Putamen (tissue), 1 donor: ENCODE measurements at regions not wholly inside any gene's neighbourhood (a gene's known extent, or its start where the extent isn't known, plus 50 kb on each side); places are given as distances from the start of the nearest gene placed in this dataset.
"Not testable (repeated sequence)": the region's sequence is repeated elsewhere in the genome, so short reads cannot be mapped to it uniquely, and the experiment has no call there.

ENCODE experiments used
- DNase-seq: peaks from one replicate; pipeline ENCODE4 v3.0.0-alpha.2; 2016; ENCODE audit warnings: low spot score

DNA sequence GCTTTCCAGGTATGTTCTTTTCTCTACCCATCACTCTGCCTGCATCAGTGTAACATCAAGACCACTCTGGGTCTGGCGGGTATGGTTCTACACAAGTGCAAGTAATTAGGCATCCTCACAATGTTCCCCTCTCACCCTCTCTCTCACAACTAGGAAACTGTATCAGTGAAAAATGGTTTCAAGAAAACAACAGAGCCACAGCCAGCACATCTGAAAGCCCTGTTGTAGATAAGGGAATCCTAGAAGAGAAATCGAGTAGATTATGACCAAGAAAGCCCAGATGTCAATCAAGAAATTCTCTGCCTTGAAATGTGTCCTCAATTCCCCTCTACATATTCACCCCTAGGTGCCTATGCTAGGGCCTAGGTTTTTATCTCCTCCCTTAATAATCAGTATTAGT is 281.3 kb upstream of the ANKRD50 start:
- no peak for DNase-seq

DNA sequence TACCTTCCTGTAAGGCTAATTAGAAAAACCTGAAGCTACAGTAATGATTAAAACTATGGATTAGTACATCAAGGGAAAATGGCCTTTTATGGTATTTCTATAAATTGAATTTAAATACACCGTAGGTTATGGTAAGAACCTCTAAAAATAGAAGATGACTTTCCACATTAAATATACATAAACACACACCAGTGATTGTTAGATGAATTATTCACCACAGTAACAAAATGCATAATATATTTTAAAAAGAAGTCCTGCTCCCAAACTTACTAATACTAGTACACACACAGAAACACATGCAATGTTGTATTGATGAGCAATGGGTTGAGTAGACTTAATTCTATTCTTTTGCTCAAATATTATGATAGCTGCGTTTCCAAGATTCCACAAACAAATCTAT is 277.9 kb upstream of the ANKRD50 start:
- no peak for DNase-seq

DNA sequence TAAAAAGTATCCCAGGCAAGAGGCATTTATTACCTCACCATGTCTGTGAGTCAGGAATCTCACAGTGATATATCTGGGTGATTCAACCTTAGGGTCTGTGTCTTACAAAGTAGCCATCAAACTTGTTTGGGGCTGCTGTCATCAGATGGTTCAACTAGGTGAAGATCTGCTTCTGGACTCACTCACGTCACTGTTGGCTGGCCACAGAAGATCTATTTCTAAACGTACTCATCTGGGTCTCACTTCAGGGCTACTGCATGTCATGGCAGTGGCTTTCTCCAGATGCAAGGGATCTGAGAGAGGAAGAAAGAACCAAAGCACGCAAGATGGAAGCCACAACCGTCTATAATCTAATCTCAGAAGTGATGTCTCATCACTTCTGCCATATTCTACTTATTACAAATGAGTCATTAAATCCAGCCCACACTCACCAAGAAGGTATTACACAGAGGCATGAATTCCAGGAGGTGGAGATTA is 267.8 kb upstream of the ANKRD50 start:
- DNase-seq, result no peak

DNA sequence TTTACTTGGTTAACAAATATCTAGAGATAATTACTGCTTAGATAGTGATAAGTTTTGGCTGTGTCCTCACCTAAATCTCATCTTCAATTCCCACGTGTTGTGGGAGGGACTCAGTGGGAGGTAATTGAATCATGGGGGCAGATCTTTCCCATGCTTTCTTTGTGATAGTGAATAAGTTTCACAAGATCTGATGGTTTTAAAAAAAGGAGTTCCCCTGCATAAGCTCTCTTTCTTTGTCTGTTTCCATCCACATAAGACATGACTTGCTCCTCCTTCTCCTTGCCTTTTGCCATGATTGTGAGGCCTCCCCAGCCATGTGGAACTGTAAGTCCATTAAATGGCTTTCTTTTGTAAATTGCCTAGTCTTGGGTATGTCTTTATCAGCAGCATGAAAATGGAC is 266.0 kb upstream of the ANKRD50 start:
- not testable (repeated sequence) for DNase-seq

DNA sequence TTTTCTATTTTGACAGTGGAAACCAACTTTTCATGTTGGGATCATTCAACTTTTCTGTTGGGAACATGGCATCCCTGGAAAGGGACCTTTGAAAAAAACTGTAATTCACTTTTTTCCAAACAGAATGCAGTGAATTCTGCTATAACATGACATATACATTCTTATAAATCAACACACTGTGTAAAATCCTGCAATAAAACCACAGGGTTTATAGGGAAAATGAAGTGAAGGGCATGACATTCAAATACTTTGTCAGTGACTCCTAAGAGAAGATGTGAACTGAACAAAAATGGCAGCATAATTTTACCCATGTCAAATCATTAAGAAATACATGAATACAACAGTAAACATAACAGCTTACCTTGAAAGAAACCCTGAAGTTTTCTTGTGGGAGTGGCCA is 264.5 kb upstream of the ANKRD50 start:
- no peak for DNase-seq

DNA sequence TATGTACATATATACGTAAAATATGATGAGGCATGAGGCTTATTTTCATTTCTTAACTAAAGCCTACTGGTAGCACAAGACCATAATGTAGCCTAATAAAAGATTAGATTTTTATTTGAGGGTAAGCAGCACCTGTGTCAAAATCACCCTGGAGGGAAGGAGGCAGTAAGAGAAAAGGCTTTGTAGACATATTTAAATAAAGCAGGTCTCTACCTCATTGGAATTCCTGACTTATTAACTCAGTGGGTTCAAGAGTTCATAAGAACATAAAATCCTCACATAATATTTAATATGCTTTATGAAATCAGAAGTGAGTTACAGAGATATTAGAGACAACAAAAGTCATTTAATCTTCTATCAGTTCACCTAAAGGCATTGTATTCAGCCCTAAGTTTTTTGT is 261.6 kb upstream of the ANKRD50 start:
- no peak for DNase-seq

DNA sequence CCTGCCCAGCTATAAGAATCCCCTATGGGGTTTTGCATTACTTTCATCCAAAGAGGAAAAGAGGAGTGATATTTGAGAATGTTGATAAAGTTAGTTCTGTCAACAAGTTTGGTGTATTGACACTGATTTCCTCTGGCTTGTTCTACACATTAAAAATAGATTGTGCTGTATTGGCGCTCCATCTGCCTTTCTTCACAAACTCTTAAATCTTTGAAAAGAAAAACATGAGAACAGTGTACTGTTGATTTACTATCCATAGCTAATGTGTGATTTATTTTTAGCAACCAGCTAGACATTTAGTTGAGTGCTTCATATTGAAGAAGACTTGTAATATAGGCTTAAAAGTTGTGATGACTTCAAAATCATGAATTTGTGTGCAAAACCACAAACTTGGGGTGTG is 261.2 kb upstream of the ANKRD50 start:
- DNase-seq, result no peak

DNA sequence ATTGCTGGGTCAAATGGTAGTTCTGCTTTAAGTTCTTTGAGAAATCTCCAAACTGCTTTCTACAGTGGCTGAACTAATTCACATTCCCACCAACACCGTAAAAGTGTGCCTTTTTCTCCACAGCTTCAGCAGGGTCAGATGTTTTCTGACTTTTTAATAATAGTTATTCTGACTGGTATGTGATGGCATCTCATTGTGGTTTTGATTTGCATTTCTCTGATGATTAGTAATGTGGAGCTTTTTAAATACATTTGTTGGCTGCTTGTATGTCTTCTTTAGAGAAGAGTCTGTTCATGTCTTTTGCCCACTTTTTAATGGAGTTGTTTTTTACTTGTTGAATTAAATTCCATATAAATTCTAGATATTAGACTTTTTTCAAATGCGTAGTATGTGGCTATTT is 257.5 kb upstream of the ANKRD50 start:
- no peak for DNase-seq

DNA sequence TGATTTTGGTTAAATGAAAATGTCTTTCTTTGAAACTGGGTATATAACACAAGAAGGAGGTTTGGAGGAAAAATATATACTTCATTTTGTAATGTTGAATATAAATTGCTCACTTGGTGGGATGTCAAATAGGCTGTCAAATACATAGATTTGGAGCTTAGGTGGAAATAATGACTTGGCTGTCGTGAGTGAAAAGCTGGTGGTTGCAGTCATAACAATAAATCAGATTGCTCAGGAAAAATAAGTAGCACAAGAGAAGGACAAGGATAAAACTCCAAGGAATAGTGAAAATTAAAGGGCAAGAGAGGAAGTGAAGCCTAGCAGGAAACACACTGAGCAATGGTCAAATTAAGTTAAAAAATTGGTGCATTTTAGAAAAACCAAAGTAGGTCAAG is 253.0 kb upstream of the ANKRD50 start:
- no peak for DNase-seq

DNA sequence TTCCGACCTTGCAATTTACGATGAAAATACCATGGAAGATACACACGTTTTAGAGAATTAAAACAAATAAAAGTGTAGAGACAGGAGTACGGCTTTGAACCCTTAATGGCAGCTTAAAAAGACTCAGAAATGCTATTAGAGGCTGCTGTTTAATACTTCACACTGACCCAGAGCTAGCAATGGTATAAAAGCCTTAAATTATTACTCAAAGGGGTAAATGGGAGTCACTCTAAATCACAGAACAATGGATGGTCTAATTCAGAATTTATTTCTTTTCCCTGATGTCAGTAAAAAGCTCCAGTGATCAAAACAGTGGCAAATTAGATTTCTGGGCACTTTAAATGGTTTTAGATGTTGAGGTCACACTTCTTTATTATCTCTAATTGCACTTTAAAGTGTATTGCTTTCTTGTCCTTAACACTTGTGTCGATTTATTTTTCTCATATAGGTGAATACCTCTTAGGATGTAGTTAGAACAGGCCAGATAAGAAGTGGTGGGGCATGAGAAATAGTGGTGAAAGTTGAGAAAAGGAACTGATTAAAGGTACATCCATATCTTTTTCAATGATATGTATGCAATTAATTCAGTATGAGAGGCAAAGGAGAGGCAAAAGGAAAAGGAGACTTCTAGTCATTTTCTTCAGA is 252.4 kb upstream of the ANKRD50 start:
- no peak for DNase-seq

DNA sequence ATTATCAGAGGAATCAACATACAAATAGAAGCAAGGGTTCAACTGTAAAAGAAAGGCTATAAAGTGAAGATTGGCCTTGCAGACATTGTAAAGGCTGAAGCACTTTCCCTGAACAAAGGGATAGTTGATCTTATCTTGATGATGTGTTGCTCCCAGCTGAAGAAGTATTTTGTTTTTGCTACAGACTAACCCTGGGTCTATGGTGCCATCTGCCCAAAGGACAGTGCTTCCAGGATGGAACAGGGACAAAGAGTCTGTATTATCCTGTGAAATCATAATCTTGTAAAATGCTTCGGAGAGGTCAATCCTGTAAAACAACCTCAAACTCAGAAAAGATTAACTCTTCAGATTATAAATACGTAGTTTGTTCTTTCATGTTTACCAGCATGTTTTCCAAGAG is 251.7 kb upstream of the ANKRD50 start:
- no peak for DNase-seq

DNA sequence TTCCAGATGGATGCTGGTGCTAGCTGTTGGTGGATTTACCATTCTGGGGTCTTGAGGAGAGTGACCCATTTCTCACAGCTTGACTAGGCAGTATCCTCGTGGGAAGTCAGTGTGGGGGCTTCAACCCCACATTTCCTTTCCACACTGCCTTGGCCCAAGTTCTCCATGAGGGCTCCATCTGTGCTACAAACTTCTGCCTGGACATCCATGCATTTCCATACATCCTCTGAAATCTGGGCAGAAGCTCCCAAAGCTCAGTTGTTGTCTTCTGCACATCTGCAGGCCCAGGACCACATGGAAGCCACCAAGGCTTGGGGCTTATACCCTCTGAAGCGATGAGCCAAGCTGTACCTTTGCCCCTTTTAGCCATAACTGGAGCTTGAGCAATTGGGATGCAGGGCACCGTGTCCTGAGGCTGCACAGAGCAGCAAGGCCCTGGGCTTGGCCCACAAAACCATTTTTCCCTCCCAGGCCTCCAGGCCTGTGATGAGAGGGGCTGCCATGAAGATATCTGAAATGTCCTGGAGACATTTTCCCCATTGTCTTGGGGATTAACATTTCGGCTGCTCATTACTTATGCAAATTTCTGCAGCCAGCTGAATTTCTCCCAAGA is 248.7 kb upstream of the ANKRD50 start:
- DNase-seq, result no peak

DNA sequence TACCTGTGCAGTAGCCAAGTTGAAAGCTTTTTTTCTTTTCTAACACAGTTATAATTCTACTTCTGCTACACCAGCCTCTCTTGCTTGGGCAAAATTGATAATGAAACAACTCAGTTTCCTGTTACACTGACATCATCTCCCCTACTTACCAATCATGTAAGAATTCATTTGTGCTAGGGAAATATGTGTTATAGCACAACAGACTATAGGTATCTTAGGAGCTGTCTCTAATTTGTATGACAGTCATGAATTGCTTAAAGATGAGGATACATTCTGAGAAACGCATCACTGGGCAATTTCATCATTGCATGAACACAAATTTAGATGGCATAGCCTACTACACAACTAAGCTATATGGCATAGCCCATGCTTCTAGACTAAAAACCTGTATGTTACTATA is 246.3 kb upstream of the ANKRD50 start:
- DNase-seq, result no peak

DNA sequence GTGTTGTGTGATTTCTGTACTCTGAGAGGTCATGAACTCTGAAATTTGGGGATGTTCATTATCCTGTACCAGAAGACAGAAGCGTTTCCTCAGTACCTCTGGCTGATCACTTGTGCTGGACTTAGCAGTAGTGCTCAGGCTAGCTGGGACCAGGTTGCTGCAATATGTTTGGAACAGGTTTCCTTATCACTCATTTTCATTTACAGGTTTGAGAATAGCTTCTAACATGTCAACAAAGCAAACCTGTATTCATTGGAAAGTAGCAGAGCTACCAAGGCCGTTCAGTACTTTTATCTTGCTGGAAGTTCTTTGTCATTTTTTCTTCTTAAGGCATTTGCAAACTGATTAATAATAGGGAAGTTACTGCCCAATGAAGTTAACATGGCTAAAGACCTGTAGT is 242.9 kb upstream of the ANKRD50 start:
- DNase-seq, result no peak

DNA sequence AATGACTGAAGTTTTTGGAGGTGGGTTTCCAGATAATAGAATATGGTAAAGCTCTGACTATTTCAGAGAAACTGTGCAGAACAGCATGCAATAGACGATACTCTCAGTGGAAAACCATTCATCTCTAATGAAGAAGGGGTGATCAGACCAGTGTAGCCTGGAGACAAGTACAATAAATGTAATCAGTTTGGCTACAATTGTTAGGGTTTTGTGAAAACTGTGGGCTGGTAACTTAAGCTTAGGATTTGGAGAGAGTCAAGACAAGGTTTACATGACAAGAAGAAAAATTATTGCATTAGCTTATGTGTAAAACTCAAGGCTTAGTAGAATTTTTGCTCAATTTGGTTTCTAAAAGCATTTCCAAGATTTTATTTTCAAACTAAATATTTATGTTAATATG is 241.5 kb upstream of the ANKRD50 start:
- DNase-seq, result no peak

DNA sequence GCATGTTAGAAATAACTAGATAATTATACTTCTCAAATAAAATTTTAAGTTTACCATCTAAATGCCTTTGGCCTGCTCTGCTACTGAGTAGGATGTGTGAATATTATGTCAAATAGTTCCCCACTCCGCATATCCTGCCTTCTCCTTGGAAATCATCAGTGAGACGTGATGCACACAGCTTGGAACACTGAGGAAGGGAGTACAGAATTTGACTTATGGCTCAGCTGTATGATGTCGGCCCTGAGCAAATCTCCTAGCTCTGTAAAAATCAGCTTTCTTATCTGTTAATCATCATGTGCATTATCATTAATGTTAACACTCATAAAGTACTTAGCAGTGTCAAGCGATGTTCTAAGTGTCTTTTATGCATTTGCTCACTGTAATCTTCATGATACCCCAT is 241.0 kb upstream of the ANKRD50 start:
- DNase-seq, result no peak

DNA sequence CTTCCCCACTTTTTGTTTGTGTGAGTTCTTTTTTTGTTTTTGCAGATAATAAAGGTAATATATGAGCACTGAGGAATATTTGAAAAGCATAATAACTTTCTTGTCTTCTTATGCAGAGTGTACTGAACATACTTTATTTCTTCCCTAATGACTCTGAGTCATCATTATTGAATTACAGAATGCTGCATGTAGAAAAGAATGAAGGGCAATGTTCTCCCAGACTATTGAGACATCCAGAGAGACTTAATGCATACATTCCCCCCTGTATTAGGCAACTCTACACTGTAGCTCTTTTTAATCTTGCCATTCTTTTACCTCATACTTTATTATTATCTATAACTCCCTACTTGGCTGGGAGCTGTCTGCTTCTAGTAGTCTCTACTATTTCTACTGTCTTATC is 240.5 kb upstream of the ANKRD50 start:
- DNase-seq, result no peak

DNA sequence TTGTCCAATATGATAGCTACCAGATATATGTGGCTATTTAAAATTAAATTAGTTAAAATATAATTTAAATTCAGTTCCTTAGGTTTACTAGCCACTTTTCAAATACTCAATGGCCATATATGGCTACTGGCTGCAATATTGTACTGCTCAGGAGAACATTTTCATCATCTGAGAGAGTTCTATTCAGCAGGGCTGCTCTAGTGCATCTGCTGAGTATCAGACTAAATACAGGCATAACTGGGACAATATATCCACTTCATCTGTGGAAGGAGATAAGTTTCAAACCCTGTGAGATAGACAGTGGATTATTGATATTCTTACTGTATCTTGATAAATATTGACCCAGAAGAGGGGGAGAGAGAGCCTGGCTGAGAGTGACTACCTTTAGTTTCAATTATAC is 240.1 kb upstream of the ANKRD50 start:
- no peak for DNase-seq

DNA sequence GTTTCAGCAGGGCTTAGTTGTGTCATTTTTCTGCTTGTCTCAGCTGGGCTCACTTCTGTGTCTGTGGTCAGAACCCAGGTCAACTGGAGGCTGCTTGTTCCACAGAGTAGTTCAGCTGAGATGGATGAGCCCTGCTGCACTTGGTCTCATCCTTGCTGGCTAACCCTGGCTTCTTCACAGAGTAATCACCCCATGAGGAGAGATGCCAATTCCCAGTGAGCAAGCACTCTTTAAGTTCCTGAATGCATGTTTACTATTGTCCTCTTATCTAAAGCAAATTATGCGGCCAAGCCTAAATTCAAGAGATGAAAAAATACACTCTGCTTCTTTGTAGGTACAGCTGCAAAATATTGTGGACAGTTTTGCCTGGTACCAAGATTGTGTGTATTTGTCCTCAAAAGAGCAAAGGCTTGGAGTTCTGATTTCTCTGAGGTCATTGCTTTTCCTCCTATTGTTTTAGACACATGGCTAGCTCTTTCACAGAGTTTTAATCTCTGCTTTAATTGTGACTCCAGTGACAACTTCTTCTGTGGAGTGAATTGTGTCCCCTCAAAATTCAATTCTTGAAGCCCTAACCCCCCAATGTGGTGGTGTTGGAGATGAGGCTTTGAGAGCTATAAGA is 236.6 kb upstream of the ANKRD50 start:
- DNase-seq, result no peak

DNA sequence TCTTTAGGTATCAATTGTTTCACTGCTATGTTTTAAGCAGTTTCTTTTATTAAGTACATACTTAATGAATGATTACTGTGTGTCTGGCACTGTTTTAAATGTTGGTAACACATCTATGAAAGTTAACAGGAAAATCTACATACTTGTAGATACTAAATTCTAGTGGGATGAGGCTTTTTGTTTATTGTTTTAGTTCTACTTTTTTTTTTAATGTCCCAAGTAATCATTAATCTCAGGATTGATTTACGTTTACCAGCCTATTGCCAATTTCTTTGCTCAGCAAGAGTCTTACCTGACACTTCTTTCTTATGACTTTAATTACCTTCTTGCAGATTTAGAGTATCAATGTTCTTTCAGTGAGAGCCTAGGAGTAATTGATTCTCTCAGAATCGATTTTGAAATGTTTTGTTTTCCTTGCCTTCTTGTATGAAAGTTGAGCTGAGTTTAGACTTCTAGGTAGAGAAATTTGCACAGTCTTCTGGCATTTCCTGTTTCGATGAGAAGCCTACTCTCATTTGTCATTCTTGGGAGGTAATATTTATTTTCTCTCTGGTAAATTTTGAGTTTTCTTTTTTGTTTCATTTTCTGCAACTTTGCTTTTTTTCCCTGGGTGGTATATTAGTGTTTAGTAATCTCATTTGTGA is 235.2 kb upstream of the ANKRD50 start:
- DNase-seq, result no peak

DNA sequence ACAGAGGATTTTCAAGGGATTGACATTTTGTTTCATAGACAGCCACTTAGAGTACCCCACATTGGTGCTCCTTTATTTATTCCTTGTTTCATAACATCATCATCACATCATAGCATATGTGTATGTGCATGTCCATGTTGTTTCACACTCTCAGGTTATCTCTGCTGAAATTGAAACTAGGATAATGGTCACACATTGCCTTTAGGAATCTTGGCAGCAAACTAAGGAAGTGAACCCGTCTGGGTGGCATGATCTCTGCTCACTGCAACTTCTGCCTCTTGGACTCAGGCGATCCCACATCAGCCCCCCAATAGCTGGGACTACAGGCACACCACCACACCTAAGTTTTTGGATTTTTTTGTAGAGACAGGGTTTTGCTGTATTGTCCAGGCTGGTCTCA is 234.2 kb upstream of the ANKRD50 start:
- DNase-seq, result no peak

DNA sequence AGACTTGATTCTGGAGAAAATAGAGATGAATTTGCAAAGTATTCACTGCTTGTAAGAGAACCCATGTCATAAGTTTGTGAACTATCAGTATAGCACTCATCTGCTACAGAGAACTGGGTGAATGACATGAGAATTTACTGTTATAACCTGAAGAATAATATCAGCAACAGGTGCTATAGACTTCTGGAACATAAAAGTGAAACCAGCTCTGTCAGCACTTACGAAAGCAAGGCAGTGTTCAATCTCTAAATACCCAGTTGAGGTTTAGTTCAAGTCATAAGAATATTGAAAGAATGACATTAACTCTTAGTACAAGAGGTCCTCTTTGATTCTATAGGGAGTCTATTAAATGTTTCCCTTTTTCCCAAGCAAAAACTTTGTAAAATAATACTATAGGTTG is 232.9 kb upstream of the ANKRD50 start:
- no peak for DNase-seq

DNA sequence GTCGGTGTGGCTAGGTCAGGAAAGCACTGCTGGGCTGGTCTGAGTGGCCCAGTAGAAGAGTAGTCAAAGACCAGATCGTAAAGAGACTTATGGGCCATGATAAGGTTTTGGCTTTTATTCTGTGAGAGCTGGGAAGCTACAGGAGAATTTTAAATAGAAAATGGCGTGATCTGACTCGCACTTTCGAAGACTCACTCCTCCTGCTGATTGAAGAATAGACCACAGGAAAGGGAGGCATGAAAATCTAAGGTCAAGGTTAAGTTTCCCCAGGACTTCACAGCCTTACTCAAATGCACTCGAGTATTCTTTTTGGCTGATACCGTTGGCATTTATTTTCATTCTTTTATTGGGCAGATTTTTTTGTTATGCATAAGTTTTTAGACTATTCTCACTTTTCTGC is 231.4 kb upstream of the ANKRD50 start:
- DNase-seq, result no peak
